ENCODE measurements at regions not wholly inside any gene's neighbourhood (a gene's known extent, or its start where the extent isn't known, plus 50 kb on each side); places are given as distances from the start of the nearest gene placed in this dataset.
"Not testable (repeated sequence)": the region's sequence is repeated elsewhere in the genome, so short reads cannot be mapped to it uniquely, and the experiment has no call there.

DNA sequence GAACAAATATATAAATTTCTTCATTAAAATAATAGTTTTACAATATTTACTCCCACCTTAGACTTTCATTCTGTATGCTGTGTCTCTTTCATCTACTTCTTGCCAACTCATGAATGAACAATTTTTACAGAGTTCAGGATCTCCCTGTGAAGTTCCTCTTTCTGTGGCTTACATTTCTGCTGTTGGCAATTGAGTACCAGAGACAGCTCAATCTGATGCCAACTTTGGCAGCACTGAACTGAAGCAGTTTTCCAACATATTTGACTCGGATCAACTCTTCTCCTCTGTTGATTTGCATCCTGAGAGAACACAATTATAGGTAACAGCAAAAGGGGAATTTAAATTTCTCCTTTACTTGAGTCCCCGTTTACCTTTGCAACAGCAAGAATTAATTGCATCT lies 1262.2 kb downstream of the EFNA5 start:
- DNase-seq, result no peak

DNA sequence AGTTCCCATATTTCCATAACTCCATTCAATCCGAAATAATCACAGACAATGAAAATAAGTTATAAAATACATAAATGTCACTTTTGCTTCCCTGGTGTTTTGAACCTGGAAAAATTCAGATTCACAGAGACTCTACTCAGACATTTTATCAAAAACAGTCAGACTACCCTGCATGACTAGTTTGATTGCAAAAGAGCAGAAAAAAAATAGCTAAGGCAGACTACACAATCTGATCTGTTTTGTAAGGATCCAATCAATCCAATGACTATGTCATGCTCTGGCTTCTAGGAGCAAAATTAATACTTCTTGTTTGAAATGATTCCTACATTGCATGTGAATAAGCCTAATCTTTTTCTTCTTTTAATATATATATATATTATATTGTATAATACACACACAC lies 1262.6 kb downstream of the EFNA5 start:
- no peak for DNase-seq

DNA sequence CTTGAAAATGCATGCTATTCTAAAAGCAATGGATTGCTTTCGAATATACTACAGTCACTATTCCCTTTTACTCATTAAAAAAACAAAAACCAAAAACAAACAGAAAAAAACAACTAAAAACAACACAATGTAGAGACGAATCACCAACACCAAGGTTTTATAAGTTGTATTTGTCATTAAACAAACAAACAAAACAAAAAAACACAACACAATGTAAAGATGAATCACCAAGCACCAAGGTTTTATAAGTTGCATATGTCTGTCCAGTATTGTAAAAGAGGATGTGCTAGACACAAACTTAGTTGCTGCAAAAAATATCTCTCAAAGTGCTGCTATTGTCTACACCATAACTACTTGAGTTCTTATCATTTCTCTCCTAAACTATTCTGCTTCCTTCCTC lies 1269.2 kb downstream of the EFNA5 start:
- DNase-seq, result no peak

DNA sequence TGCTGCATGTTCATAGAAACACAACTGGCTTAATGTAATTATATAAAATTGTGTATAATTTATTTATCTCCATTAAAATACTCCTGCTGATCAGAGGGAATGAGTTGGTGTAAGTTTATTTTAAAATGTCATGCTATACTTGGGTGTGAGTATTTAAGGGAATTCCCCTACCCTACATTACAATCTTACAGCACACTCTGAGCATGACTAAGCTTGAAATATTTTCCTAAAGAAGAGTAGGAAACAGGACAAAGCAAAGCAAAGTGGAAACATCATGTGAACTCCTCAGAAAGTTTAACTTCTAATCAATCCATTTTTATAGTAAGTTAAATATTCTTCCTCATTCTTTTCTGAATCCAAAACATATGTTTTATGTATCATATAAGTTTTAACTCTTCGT lies 1271.3 kb downstream of the EFNA5 start:
- no peak for DNase-seq

DNA sequence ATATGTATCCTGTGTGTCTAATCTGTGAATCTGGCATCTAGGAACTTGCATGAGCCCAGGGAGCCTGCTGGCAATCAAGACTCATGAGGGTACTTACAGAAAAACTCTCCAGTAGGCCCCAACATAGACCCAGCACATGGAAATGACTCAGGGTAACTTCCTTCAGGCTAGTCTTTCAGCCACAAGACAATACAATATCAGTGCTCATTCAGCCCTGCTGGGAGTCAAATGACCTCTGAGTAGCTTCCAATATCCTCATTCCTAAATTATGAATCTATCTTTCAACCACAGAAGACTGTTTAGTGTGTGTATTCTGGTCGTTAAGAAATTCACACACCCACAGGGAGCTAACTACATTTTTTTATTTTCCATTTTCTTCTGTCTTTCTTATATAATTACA lies 1273.0 kb downstream of the EFNA5 start:
- no peak for DNase-seq

DNA sequence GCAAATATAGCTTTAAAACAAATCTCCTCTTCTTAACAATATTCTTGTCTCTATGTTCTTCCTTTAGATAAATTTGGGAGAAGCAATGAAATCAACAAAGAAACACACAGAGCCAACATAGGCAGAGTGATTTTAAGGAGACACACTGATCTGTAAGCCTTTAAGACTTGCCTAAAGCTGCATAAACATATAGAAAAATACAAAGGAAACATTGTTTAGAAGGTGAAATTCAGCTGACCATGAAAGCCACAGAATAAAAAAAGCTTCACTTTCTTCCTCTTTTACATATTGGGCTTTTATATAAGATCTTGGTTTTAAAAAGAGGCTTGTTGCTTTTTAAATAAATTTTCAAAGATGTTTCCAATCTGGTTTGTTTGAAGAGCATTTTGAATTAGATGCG lies 1277.5 kb downstream of the EFNA5 start:
- DNase-seq, result no peak

DNA sequence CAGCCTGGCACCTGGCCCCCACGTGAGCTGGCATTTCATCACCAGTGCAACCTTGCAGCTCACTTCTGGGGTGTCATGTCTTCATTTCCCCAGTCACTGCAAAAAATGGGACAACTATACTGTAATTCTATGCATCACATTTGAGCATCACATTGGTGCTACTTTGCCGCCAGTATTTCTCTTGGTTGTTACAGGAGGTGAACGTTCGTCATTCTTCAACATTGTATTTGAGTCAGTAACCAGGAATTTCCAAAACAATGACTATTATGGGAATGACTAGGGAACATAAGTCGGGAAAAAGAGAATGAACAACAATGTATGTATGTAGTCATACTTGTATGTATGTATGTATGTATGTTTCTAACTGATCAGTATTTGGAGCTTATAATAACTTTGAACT lies 1278.0 kb downstream of the EFNA5 start:
- DNase-seq, result no peak

DNA sequence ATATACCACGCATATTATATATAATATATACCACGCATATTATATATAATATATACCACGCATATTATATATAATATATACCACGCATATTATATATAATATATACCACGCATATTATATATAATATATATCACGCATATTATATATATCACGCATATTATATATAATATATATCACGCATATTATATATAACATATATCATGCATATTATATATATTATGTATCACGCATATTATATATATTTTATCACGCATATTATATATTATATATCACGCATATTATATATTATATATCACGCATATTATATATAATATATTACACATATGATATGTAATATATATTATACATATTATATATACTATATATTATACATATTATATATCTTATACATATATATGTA lies 1283.0 kb downstream of the EFNA5 start:
- DNase-seq, result not testable (repeated sequence)

DNA sequence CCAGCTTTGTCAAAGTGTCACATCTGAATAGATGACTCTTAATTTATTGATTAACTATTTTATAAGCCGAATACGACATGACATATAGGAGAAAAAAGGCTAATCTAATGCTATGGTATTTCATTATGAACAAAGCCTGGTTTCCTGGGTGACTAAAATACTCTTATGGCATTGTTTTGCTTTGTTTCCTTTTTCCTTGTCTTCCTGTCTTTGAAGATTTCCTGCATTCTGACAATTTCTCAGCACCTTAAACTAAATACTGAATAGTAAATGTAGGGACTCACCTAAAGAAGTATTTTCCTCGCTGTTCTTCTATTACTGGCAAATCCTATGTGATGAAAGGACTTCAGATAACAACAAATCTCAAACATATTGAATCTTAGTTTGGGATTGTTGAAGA lies 1284.5 kb downstream of the EFNA5 start:
- no peak for DNase-seq

DNA sequence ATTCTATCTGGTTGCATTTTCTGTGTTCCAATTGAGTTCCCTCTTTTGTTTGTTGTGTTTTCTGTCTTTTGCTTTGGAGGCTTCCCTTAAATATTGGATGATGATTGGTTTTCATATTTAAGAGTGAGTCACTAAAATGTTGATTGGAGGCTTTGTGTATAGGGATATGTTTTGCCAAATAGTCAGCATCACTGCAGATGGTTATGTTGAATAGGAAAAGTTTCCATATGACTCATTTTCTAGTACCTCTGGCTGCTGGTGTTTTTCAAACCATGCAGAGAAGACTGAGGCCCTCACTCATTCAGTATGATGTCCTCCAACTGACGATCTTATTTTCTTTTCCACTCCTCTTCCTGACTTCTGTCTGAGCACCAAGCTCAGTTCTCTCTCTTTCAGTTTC lies 1290.0 kb downstream of the EFNA5 start:
- no peak for DNase-seq

DNA sequence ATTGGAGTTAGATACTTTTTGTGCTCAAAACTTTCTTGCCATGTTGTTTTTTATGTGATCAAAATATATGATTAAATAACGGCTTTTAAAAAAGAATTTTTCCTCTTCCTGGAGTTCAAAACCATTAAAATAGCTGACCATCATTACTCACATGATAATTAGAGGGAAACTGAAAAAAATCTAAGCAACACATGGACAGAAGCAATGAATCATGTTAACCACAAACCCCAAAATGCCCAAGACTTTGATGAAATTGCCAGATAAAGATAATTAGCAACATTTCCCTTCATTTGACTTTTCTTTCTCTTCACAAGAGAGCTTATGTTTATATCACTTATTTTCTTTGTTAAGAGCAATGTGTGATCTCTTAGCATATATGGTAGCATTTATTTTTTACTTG lies 1294.2 kb downstream of the EFNA5 start:
- DNase-seq, result no peak

DNA sequence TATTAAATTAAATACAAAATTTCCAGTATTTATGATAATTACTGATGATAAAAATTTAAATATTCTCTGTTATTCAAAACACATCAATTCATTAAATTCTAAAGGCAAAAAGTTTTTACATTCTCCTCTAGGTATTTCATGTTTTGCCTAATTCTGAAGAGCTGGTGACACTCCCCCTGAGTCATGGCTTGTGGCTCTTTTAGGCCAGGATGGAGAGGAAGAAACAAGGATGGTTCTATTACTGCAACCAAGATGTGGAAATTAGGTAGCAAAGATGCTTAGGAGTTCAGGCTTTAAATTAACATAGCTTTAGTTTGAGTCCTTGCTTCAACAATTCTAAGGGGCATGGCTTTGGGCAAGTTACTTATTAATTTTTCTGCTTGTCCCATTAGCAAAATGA lies 1295.8 kb downstream of the EFNA5 start:
- DNase-seq, result no peak

DNA sequence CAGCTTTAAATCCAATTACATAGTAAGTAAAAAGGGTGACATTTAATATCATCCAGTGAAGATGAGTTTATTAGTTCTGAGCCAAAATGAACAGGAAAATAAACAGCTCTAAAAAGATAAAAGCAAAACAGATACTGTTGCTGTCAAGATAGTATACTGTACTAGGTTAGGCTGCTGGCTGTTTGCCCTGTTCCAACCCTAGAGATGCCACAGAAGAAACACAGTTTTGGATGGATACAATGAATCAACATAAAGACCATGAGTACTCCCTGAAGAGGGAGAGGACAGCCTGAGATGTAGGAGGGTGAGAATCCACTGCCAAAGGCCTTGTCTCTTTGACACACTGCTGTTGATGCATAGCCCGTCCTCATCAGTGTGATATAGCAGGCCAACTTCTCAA lies 1302.7 kb downstream of the EFNA5 start:
- no peak for DNase-seq

DNA sequence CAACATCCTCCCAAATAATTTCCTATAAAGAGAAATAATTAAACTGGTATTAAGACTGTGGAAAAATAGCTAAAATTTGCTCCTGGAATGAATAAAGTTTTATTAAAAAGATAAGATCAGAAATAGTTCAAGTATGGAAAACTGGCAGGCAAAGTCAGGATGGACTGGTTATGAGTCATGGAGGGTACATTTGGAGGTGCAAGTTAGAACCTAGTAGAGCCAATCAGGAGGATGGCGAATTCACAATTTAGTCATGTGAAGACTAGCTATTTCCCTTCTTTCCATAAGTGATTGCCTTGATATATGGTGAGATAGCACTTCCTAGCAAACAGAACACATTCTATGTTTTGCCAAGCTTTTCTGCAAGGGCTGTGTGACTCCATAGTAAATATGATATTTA lies 1303.5 kb downstream of the EFNA5 start:
- DNase-seq, result no peak

DNA sequence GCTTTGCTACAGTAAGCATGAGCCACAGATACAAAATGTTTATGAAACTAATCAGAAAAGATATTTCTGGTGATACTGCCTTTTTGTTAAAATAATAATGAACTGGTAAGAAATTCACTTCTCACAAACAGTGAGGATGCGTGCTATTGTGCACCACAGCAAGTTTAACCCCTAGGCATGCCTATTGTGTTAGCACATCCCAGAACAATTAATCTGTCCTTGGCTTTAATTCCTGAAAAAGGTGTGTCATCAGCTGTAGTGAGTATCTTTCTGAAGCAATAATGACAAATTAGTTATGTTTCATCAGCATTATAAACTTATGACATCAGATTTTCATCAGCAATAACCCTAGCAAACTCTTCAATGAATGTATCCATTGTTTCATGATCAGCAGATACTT lies 1307.2 kb downstream of the EFNA5 start:
- DNase-seq, result no peak

DNA sequence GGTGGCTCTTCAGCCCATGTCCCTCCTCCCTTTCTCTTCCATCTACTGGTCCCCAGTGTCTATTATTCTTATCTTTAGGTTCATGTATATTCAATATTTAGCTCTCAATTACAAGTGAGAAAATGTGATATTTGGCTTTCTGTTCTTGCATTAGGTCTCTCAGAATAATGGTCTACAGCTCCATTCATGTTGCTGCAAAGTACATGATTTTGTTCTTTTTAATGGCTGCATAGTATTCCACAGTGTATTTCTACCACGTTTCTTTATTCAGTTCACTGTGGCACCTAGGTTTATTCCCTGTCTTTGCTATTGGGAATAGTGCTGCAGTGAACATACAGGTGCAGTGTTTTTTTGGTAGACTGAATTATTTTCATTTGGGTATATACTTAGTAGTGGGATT lies 1308.8 kb downstream of the EFNA5 start:
- DNase-seq, result no peak

DNA sequence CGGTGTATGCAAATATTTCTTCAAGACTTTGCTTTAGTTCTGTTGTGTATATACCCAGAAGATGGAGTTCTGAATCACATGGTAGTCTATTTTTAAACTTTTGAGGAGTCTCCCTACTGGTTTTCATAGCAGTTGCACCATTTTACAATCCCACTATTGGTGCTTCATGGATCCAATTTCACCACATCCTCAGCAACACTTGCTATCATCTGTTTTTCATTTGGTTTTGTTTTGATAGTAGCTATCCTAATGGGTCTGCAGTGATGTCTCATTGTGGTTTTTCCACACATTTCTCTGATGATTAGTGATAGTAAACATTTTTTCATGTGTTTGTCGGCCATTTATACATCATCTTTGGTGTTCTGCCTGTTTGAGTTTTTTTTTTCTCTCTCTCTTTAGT lies 1339.3 kb downstream of the EFNA5 start:
- no peak for DNase-seq

DNA sequence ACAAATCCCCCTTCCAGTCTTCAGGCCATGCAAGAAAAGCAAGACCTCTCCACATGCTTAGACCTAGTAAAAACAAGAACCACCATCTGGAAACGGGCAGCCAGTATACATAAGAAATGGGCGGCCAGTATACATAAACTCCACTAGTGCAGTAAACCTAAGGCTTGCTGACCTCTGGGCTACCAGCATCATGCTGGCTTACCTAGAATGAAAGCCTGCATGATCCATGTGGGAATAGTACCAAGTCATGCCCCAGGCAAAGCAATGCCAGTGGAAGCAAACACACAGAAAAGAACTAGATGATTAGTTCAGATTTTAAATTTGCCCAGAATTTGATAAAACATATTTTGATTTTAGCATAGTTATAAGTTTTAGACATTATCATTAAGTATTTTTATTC lies 1346.4 kb downstream of the EFNA5 start:
- DNase-seq, result no peak

DNA sequence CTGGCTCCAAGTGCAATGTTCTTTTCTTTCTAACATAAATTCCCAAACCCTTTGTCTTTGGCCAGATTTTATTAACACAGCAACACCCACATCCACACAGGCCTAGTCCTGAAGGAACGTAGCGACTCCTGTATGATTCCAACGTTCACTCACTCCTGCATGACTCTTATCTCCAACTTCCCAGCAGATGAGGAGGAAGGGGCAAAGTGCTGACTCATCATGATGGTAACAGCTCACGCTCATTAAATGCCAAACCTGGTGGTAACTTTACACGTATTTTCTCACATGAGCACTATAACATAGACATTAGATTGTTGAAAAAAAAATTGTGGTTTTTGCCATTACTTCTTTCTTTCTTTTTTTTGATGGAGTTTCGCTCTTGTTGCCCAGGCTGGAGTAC lies 1349.5 kb downstream of the EFNA5 start:
- no peak for DNase-seq

DNA sequence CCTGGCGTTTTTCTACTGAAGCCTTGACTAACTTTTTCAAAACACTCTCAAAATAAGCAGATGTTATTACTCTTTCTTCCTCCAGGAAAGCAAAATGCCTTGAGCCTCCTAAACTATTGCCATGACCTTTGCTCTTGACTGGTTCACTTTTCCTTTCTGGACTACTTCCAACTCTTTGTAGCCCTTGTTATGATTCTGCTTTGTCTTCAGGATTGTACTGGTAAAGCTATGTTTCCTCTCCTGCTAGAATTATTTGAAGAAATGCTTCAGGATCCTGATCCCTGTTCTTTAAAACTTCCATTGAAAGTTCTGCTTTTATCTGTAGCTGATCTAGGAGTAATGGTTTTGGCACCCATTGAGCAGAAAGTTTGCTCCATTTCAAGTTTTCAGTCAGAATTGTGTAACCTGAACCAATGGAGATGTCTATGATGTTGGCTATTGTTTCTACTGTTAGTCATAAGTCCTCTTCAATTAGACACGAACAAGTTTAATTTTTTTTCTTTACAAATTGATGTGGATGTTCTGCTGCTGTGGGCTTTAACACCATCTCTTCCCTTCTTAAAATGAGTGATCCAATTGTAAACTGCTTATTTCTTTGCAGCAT lies 1356.4 kb downstream of the EFNA5 start:
- DNase-seq, result no peak

DNA sequence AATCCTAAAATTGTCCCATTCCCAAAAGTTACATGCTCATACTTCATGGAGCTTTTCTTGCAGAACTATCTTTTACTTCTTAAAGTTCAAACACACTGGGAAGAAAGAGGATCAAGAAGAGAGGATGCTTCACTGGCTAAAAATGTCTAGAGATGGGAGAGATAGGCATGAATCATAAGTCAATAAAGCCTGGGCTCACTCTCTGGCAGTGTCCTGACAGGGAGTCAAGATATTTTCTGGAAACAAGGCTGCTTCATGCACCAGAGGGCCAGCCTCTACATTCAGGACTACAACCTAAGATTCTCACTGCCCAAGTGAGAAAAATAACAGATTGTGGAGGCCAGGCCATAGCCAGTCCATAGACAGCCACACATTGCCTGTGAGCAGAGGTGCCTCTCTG lies 1358.4 kb downstream of the EFNA5 start:
- no peak for DNase-seq

DNA sequence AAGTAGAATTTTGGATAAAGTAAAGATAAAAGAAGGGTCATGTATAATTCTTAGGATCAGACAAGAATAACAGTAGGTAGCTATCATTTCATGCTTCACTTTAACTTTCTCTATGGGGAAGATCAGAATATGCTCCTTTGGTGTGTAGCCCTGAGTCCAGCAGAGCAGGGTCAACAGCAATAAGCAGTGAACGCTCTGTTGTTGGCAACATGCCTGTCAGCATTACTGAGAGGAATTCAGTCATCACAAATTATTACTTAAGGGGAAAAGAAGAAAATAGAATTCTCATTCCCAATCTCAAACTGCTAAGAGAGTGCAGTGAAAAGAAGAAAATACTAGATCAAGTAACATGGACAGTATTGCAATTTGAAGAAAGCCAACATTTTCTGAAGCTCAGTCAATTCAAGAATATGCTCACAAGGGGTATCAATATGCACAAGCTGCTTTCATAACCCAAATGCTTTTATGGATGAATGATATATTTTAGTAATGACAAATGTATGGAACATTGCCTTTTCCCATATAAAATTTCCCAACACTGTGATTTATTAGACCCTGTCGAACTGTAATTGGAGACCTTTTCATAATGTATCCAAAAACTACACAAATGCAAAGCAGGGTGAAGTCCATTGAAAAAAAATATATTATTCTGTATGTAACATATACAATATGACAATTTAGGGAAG lies 1359.4 kb downstream of the EFNA5 start:
- DNase-seq, result no peak

DNA sequence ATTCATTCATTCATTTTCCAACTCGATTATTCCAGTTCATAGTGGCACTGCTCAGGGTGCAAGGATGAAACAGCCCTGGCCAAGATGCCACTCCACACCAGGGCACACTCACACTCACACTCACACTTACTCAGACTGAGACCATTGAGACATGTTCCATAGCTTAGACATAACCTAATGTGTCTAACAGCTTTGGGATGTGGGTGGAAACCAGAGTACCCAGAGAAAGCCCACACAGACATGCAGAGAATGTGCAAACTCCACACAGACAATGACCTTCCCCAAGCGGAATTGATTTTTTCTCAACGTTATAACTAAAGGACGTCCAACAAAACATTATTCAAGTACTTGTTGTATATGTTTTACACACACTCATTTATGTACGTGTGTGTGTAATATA lies 1363.5 kb downstream of the EFNA5 start:
- no peak for DNase-seq

DNA sequence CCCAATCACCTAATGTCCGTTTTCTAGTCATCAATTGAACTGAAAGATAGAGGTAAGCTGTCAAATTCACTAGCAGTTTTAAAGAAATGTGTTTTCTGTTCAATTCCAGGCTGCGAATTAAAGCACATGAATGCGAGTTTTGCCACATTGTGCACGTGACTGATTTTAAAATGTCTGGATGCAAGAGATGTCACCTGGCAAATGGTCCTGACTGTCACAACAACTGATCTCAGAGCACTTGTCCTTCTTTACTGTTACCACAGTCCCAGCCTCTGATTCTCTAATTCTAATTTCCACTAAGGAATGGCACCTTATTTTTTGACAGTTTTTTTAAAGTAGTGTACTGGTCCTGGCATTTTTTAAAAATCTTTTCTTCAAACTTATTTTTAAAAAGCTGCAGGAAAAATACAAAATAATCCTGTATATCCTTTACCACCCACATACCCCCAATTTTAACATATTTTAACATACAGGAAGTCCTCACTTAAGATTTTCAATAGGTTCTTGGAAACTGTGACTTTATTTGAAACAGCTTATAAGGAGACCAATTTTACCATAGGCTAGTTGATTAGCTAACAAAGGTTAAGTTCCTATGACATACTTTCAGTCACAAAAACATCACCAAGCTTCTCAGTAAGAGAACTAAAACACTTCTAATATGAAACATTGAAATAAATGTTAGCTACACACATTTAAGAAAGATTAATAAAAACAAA lies 1364.3 kb downstream of the EFNA5 start:
- DNase-seq, result no peak

DNA sequence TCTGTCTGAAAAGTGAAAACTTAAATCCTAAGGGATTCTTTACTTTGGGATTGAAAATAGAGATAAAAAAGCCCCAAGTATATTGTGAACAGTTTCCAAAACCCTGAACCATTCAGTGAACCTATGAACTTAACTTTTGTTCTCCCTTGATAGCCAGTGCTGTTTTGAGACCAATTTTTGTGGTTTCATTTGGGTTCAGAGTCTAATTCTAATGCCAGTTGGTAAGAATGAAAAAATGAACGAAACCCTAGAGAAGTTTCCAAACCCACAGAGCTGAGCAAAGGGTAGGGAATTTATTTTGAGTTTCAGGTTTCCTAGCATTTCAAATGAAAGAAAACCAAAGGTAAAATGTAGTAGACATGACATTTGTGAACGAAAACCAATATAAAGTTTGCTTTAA lies 1366.8 kb downstream of the EFNA5 start:
- DNase-seq, result no peak

All from retina (tissue), 1 donor.